Endothelial cell of umbilical vein (primary cell): ENCODE measurements at regions not wholly inside any gene's neighbourhood (a gene's known extent, or its start where the extent isn't known, plus 50 kb on each side); places are given as distances from the start of the nearest gene placed in this dataset.

Source experiments
- BruUV-seq: library from RNA; stranded (reverse); fragments of 400-500 nt; replicated peaks from 2 replicates; lab custom pipeline; 2021; lab: Mats Ljungman, UMichigan
- CTCF ChIA-PET: fragments of 300-600, 350-600 bp; sonication (Branson Sonifier 250); formaldehyde crosslinking; loops from one replicate; lab custom pipeline; 2021; ENCODE audit warnings: antibody characterized with exemption, inconsistent platforms; lab: Charles Lee
- POLR2A ChIA-PET: fragments of 300-600, 350-600 bp; sonication (Branson Sonifier 250); formaldehyde crosslinking; loops from one replicate; lab custom pipeline; 2021; ENCODE audit warnings: antibody characterized with exemption, inconsistent platforms; lab: Charles Lee
- DNase-seq: peaks from one replicate; pipeline ENCODE4 v3.0.0-alpha.2; 2011; ENCODE audit warnings: low read depth, low spot score
- FAIRE-seq: peaks from 2 replicates; lab custom pipeline; 2011; peaks lifted over from hg19 to GRCh38; lab: Jason Lieb, UNC
- H2AFZ ChIP-seq: 2 replicates; pipeline ENCODE4 v1.6.0; 2012; ENCODE audit warnings: low read depth, low read length, control low read depth, inconsistent platforms
- H3K27ac ChIP-seq: 2 replicates; pipeline ENCODE4 v1.5.1; 2011; ENCODE audit warnings: low read depth, mild to moderate bottlenecking, control low read depth, low read length, moderate library complexity; ENCODE audit not compliant: insufficient read depth
- H3K27me3 ChIP-seq, 2 experiments: 2 replicates each; pipeline versions ENCODE4 v1.6.0 to v1.6.1; 2011; ENCODE audit warnings: low read length in 2 of 2, mixed read lengths in 1 of 2; ENCODE audit not compliant: control insufficient read depth in 2 of 2, insufficient read depth in 2 of 2
- H3K36me3 ChIP-seq, 2 experiments: 2 replicates in 1 of 2; 3 replicates in 1 of 2; pipeline ENCODE4 v1.5.1; 2011; ENCODE audit warnings: low read length in 2 of 2, mild to moderate bottlenecking in 1 of 2, moderate library complexity in 1 of 2; ENCODE audit not compliant: control insufficient read depth in 2 of 2, insufficient read depth in 2 of 2; ENCODE audit errors: extremely low read depth in 1 of 2
- H3K4me1 ChIP-seq: 3 replicates; pipeline ENCODE4 v1.5.1; 2011; ENCODE audit warnings: mild to moderate bottlenecking, low read length; ENCODE audit not compliant: control insufficient read depth, insufficient read depth; ENCODE audit errors: extremely low read depth
- H3K4me2 ChIP-seq: 2 replicates; pipeline ENCODE4 v1.6.1; 2011; ENCODE audit warnings: low read length, control low read depth, mixed read lengths; ENCODE audit not compliant: insufficient read depth
- H3K4me3 ChIP-seq, 3 experiments: fragments of 200-600 bp in 1 of 3; sonication (generic), shearing (Covaris generic) in 1 of 3; replicated peaks in 1 of 3; 2 replicates each; pipeline ENCODE4 v1.5.1; 2011 to 2016; ENCODE audit warnings: control low read depth in 3 of 3, low read length in 3 of 3, mild to moderate bottlenecking in 2 of 3, inconsistent platforms in 1 of 3, low read depth in 1 of 3, moderate library complexity in 1 of 3; ENCODE audit not compliant: insufficient read depth in 1 of 3
- H3K79me2 ChIP-seq: 2 replicates; pipeline ENCODE4 v1.6.0; 2012; ENCODE audit warnings: low read length, inconsistent platforms; ENCODE audit not compliant: control insufficient read depth, insufficient read depth
- H3K9ac ChIP-seq: replicated peaks from 2 replicates; pipeline ENCODE3; 2011; ENCODE audit warnings: low read length, control low read depth; ENCODE audit not compliant: insufficient read depth; ENCODE audit errors: extremely low read depth
- H3K9me1 ChIP-seq: replicated peaks from 3 replicates; pipeline ENCODE4 v1.6.0; 2011; ENCODE audit warnings: mild to moderate bottlenecking, low read length; ENCODE audit not compliant: control insufficient read depth, insufficient read depth; ENCODE audit errors: extremely low read depth
- H3K9me3 ChIP-seq: replicated peaks from 2 replicates; pipeline ENCODE4 v1.5.1; 2012; ENCODE audit warnings: low read length, inconsistent platforms; ENCODE audit not compliant: control insufficient read depth, insufficient read depth
- H4K20me1 ChIP-seq: replicated peaks from 2 replicates; pipeline ENCODE3; 2011; ENCODE audit warnings: mild to moderate bottlenecking, low read length; ENCODE audit not compliant: control insufficient read depth, insufficient read depth; ENCODE audit errors: extremely low read depth
- EZH2 ChIP-seq: IDR thresholded peaks from 2 replicates; pipeline ENCODE4 v1.6.1; 2012; ENCODE audit warnings: borderline replicate concordance, low read depth, mild to moderate bottlenecking, moderate library complexity, low read length, inconsistent platforms; ENCODE audit not compliant: severe bottlenecking
- GATA2 ChIP-seq: IDR thresholded peaks from 2 replicates; pipeline ENCODE4 v1.7.0; 2011; ENCODE audit warnings: low read depth, mild to moderate bottlenecking, moderate library complexity, mixed read lengths, low read length; ENCODE audit not compliant: insufficient read length, insufficient read depth
- JUN ChIP-seq: IDR thresholded peaks from 2 replicates; pipeline ENCODE4 v1.6.1; 2011; ENCODE audit warnings: borderline replicate concordance, low read depth; ENCODE audit not compliant: insufficient read length, insufficient read depth
- POLR2A ChIP-seq: IDR thresholded peaks from 2 replicates; pipeline ENCODE4 v1.6.1; 2012; ENCODE audit warnings: low read depth, mild to moderate bottlenecking, control low read depth, low read length
- POLR2AphosphoS5 ChIP-seq: IDR thresholded peaks from 2 replicates; pipeline ENCODE4 v1.6.1; 2012; ENCODE audit warnings: low read depth, mild to moderate bottlenecking, control low read depth, low read length, moderate library complexity; ENCODE audit not compliant: insufficient read depth
- dilution Hi-C: fragments of 300-500 bp; cut with MboI; formaldehyde crosslinking; loops from one replicate; pipeline ENCODE4 v1.15.0; 2019; ENCODE audit warnings: low sequenced_read_pairs; ENCODE audit not compliant: extremely low pct_ligation_motif_present
- intact Hi-C: fragments of 100-400 bp; cut with micrococcal nuclease; formaldehyde crosslinking; loops from one replicate; pipeline ENCODE4 v1.10.0; 2022
- TF ChIP-seq, protein P1 (sequence below), 2 donors: IDR thresholded peaks; 1 replicate in 1 of 2; 2 replicates in 1 of 2; pipeline ENCODE4 v1.5.1; 2011; ENCODE audit warnings: low read length in 2 of 2, mild to moderate bottlenecking in 2 of 2, moderate library complexity in 2 of 2, control low read depth in 1 of 2, inconsistent platforms in 1 of 2, low read depth in 1 of 2; ENCODE audit not compliant: insufficient read depth in 1 of 2; ENCODE audit errors: extremely low read depth in 1 of 2
- TF ChIP-seq, protein P2 (sequence below): IDR thresholded peaks from 2 replicates; pipeline ENCODE4 v1.6.1; 2011; ENCODE audit not compliant: insufficient read depth, insufficient read length

DNA sequence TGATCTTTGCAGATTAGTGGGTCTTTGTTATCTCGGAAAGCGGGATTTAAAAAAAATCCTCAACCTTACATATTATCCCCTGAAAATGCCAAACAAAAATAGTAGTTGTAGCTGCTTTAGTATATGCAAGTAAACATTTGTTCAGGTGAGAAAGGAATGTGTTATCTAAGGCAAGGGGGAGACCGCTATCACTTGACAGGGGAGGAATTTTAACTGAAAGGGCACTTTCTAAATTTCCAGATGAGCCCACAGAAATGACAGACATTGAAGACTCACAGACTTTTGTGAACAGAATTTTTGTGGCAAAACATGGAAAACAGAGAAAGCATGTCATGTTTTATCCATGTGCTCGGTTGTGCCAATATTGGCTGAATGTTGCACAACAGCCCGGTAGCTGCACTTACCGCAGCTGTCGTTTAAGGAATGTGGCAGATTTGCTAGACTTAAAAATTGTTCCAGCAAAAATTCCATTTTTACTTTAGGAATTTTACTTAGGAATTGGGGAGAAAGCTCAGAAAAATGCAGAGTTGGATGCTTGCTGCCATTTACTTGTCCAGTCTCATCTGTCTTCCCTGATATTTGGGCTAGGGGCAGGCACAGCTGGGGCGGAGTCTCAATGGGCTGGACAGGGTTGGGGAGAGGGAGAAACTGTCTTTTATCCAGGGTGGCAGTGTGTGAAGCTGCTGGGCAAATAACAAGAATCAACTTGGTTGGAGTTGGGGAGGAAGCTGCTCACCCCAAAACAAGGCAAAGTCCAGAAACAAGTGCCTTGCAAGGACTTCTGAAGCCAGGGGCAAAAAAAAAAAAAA lies 94.6 kb upstream of the RPS6KA3 start:
- H3K9me1 ChIP-seq: no peaks in the 10 kb centered on the region
- H3K79me2 ChIP-seq: no peaks in the 10 kb centered on the region
- no peaks in the 10 kb centered on the region for H3K4me1 ChIP-seq
- DNase-seq: no peak
- no peak for FAIRE-seq
- BruUV-seq: no TSS peak
- dilution Hi-C loops: no loop called here
- no peak overlapping the region for H3K9ac ChIP-seq
- no peak overlapping the region for H3K27ac ChIP-seq
- TF ChIP-seq EZH2 (no peak), JUN (no peak), POLR2A (no peak), GATA2 (no peak), POLR2AphosphoS5 (no peak)
- TF ChIP-seq, protein P1, sequence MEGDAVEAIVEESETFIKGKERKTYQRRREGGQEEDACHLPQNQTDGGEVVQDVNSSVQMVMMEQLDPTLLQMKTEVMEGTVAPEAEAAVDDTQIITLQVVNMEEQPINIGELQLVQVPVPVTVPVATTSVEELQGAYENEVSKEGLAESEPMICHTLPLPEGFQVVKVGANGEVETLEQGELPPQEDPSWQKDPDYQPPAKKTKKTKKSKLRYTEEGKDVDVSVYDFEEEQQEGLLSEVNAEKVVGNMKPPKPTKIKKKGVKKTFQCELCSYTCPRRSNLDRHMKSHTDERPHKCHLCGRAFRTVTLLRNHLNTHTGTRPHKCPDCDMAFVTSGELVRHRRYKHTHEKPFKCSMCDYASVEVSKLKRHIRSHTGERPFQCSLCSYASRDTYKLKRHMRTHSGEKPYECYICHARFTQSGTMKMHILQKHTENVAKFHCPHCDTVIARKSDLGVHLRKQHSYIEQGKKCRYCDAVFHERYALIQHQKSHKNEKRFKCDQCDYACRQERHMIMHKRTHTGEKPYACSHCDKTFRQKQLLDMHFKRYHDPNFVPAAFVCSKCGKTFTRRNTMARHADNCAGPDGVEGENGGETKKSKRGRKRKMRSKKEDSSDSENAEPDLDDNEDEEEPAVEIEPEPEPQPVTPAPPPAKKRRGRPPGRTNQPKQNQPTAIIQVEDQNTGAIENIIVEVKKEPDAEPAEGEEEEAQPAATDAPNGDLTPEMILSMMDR (IDR thresholded peaks at IDR 0.05; ENCODE audit: extremely low read depth in 1 of 2, insufficient read depth in 1 of 2, low read depth in 1 of 2, low read length in 2 of 2): no peak
- TF ChIP-seq, protein P2, sequence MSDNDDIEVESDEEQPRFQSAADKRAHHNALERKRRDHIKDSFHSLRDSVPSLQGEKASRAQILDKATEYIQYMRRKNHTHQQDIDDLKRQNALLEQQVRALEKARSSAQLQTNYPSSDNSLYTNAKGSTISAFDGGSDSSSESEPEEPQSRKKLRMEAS: no peak
- no peak overlapping the region for H3K4me2 ChIP-seq
- H3K27me3 ChIP-seq: no peaks in the 10 kb centered on the region
- H3K9me3 ChIP-seq: no peaks in the 10 kb centered on the region
- no peak overlapping the region for H2AFZ ChIP-seq
- H3K36me3 ChIP-seq: no peaks in the 10 kb centered on the region
- CTCF ChIA-PET: interaction anchor here (0.8 kb wide), 1 partner anchor 22 kb away, joined by 3 read pairs; no protein-coding TSS in a partner anchor
- intact Hi-C loops: no loop called here
- no peaks in the 10 kb centered on the region for H4K20me1 ChIP-seq
- POLR2A ChIA-PET: no interaction called here
- no peak overlapping the region for H3K4me3 ChIP-seq
